Cerebellar cortex (tissue), 1 donor: ENCODE measurements at regions not wholly inside any gene's neighbourhood (a gene's known extent, or its start where the extent isn't known, plus 50 kb on each side); places are given as distances from the start of the nearest gene placed in this dataset.
"Not testable (repeated sequence)": the region's sequence is repeated elsewhere in the genome, so short reads cannot be mapped to it uniquely, and the experiment has no call there.

Experiments used
- DNase-seq: peaks from one replicate; pipeline ENCODE4 v3.0.0-alpha.2; 2015; ENCODE audit warnings: low spot score

GRCh38 chr5:85843535-85843934 is 774.2 kb upstream of the COX7C start:
- no peak for DNase-seq

GRCh38 chr5:85849411-85849810 is 768.3 kb upstream of the COX7C start:
- no peak for DNase-seq

GRCh38 chr5:85865296-85865695 is 752.4 kb upstream of the COX7C start:
- DNase-seq = no peak

GRCh38 chr5:85868070-85868469 is 749.7 kb upstream of the COX7C start:
- DNase-seq = no peak

- DNase-seq = no peak
Observed at GRCh38 chr5:85893996-85894395, 723.7 kb upstream of the COX7C start.

GRCh38 chr5:85896514-85896913 is 721.2 kb upstream of the COX7C start:
- no peak for DNase-seq

GRCh38 chr5:85906460-85906859 is 711.3 kb upstream of the COX7C start:
- DNase-seq = no peak

GRCh38 chr5:85910335-85910734 is 707.4 kb upstream of the COX7C start:
- no peak for DNase-seq

GRCh38 chr5:85920984-85921383 is 696.8 kb upstream of the COX7C start:
- no peak for DNase-seq

GRCh38 chr5:85921590-85921989 is 696.2 kb upstream of the COX7C start:
- no peak for DNase-seq

GRCh38 chr5:85927632-85928031 is 690.1 kb upstream of the COX7C start:
- no peak for DNase-seq

- DNase-seq = no peak
Observed at GRCh38 chr5:85929713-85930112, 688.0 kb upstream of the COX7C start.

GRCh38 chr5:85931220-85931619 is 686.5 kb upstream of the COX7C start:
- DNase-seq = no peak

GRCh38 chr5:85938201-85938600 is 679.5 kb upstream of the COX7C start:
- DNase-seq = no peak

- DNase-seq = no peak
Observed at GRCh38 chr5:85951707-85952210, 666.0 kb upstream of the COX7C start.

GRCh38 chr5:85952680-85953079 is 665.1 kb upstream of the COX7C start:
- no peak for DNase-seq

- DNase-seq = no peak
Observed at GRCh38 chr5:85967681-85968080, 650.1 kb upstream of the COX7C start.

GRCh38 chr5:85972539-85972938 is 645.2 kb upstream of the COX7C start:
- DNase-seq = no peak

- DNase-seq = no peak
Observed at GRCh38 chr5:85985167-85985566, 632.6 kb upstream of the COX7C start.

GRCh38 chr5:85990998-85991397 is 626.7 kb upstream of the COX7C start:
- DNase-seq = no peak

GRCh38 chr5:85994653-85995052 is 623.1 kb upstream of the COX7C start:
- not testable (repeated sequence) for DNase-seq

GRCh38 chr5:85998656-85999055 is 619.1 kb upstream of the COX7C start:
- DNase-seq = peak; percentile 9

GRCh38 chr5:86008293-86008692 is 609.4 kb upstream of the COX7C start:
- no peak for DNase-seq

- DNase-seq = no peak
Observed at GRCh38 chr5:86008704-86009103, 609.0 kb upstream of the COX7C start.

GRCh38 chr5:86011937-86012336 is 605.8 kb upstream of the COX7C start:
- no peak for DNase-seq
